Coronary artery (tissue), 2 donors: ENCODE measurements at regions not wholly inside any gene's neighbourhood (a gene's known extent, or its start where the extent isn't known, plus 50 kb on each side); places are given as distances from the start of the nearest gene placed in this dataset.

Source experiments
- DNase-seq: peaks from one replicate; pipeline ENCODE4 v3.0.0-alpha.2; 2017; ENCODE audit warnings: low spot score
- H3K27ac ChIP-seq, 2 donors: fragments of 200-600 bp; sonication (generic); one replicate each; pipeline ENCODE4 v1.5.1; 2016 to 2019
- H3K4me3 ChIP-seq: fragments of 200-600 bp; sonication (generic); 2 replicates; pipeline ENCODE4 v1.5.1; 2016; ENCODE audit warnings: mild to moderate bottlenecking, moderate library complexity
- CTCF ChIP-seq: fragments of 200-600 bp; sonication (generic); IDR thresholded peaks from one replicate; pipeline ENCODE4 v1.5.1; 2019; ENCODE audit warnings: antibody characterized with exemption

GRCh38 chr11:112903340-112903739 lies 57.9 kb upstream of the NCAM1 start:
- DNase-seq, result no peak
- no peak overlapping the region for H3K4me3 ChIP-seq
- H3K27ac ChIP-seq, result no peak overlapping the region
- no peak for TF ChIP-seq CTCF

- no peak for TF ChIP-seq CTCF
- H3K4me3 ChIP-seq, result no peak overlapping the region
- no peak overlapping the region for H3K27ac ChIP-seq
- DNase-seq, result no peak
Observed at GRCh38 chr11:112911124-112911523, 50.1 kb upstream of the NCAM1 start.
